Liver (tissue), 8 donors: ENCODE measurements at regions not wholly inside any gene's neighbourhood (a gene's known extent, or its start where the extent isn't known, plus 50 kb on each side); places are given as distances from the start of the nearest gene placed in this dataset.

Experiments used
- DNase-seq: peaks from one replicate; pipeline ENCODE4 v3.0.0-alpha.2; 2017; ENCODE audit warnings: low spot score
- H3K27ac ChIP-seq, 2 donors: one replicate each; pipeline ENCODE4 v1.7.0; 2013; ENCODE audit warnings: inconsistent platforms in 2 of 2, low read length in 2 of 2, control low read depth in 1 of 2, low read depth in 1 of 2, mild to moderate bottlenecking in 1 of 2
- H3K27me3 ChIP-seq, 4 donors: one replicate each; pipeline versions ENCODE4 v1.6.1 to v1.7.0; 2013; ENCODE audit warnings: low read length in 3 of 4, inconsistent platforms in 1 of 4, mild to moderate bottlenecking in 1 of 4, moderate library complexity in 1 of 4; ENCODE audit not compliant: control insufficient read depth in 4 of 4, insufficient read depth in 4 of 4
- H3K36me3 ChIP-seq, 4 donors: one replicate each; pipeline versions ENCODE4 v1.6.1 to v1.7.0; 2013; ENCODE audit warnings: low read length in 3 of 4, mild to moderate bottlenecking in 3 of 4, low read depth in 1 of 4, moderate library complexity in 1 of 4; ENCODE audit not compliant: control insufficient read depth in 4 of 4, insufficient read depth in 3 of 4
- H3K4me1 ChIP-seq, 4 donors: one replicate each; pipeline versions ENCODE4 v1.6.1 to v1.7.0; 2013; ENCODE audit warnings: low read length in 3 of 4, mild to moderate bottlenecking in 3 of 4, moderate library complexity in 1 of 4; ENCODE audit not compliant: control insufficient read depth in 4 of 4, insufficient read depth in 4 of 4
- H3K4me3 ChIP-seq, 3 donors: one replicate each; pipeline versions ENCODE4 v1.6.1 to v1.7.0; 2013; ENCODE audit warnings: low read length in 3 of 3, control low read depth in 1 of 3, low read depth in 1 of 3, mild to moderate bottlenecking in 1 of 3
- H3K9ac ChIP-seq, 2 donors: one replicate each; pipeline ENCODE4 v1.7.0; 2013; ENCODE audit warnings: low read length in 2 of 2, mild to moderate bottlenecking in 2 of 2, moderate library complexity in 2 of 2, control low read depth in 1 of 2, low read depth in 1 of 2
- H3K9me3 ChIP-seq, 4 donors: one replicate each; pipeline versions ENCODE4 v1.6.1 to v1.7.0; 2013; ENCODE audit warnings: low read length in 3 of 4; ENCODE audit not compliant: control insufficient read depth in 4 of 4
- EGR1 ChIP-seq, 2 donors: IDR thresholded peaks; 2 replicates each; pipeline ENCODE4 v1.6.1; 2016 to 2018; ENCODE audit warnings: antibody characterized with exemption in 2 of 2, low read depth in 2 of 2
- FOXA1 ChIP-seq: IDR thresholded peaks from 2 replicates; pipeline ENCODE4 v1.6.1; 2016; ENCODE audit warnings: antibody characterized with exemption
- FOXA2 ChIP-seq: IDR thresholded peaks from 2 replicates; pipeline ENCODE4 v1.6.1; 2016; ENCODE audit warnings: antibody characterized with exemption
- GABPA ChIP-seq, 2 donors: IDR thresholded peaks in 1 of 2; conservative IDR thresholded peaks in 1 of 2; 2 replicates each; pipeline ENCODE4 v1.6.1; 2016; ENCODE audit warnings: antibody characterized with exemption in 2 of 2, mild to moderate bottlenecking in 1 of 2, moderate library complexity in 1 of 2
- HNF4A ChIP-seq, 2 donors: conservative IDR thresholded peaks; 2 replicates each; pipeline ENCODE4 v1.6.1; 2016; ENCODE audit warnings: antibody characterized with exemption in 2 of 2, mild to moderate bottlenecking in 2 of 2
- HNF4G ChIP-seq: IDR thresholded peaks from 2 replicates; pipeline ENCODE4 v1.6.1; 2016; ENCODE audit warnings: antibody characterized with exemption
- JUND ChIP-seq, 2 donors: IDR thresholded peaks; 2 replicates each; pipeline ENCODE4 v1.6.1; 2016; ENCODE audit warnings: antibody characterized with exemption in 2 of 2
- NR2F2 ChIP-seq: IDR thresholded peaks from 2 replicates; pipeline ENCODE4 v1.6.1; 2016; ENCODE audit warnings: antibody characterized with exemption
- RAD21 ChIP-seq, 2 donors: IDR thresholded peaks; 2 replicates each; pipeline ENCODE4 v1.6.1; 2016; ENCODE audit warnings: antibody characterized with exemption in 2 of 2, mild to moderate bottlenecking in 2 of 2
- RXRA ChIP-seq, 2 donors: IDR thresholded peaks; 2 replicates each; pipeline ENCODE4 v1.6.1; 2017 to 2018; ENCODE audit warnings: antibody characterized with exemption in 2 of 2, mild to moderate bottlenecking in 1 of 2
- SP1 ChIP-seq: IDR thresholded peaks from 2 replicates; pipeline ENCODE4 v1.6.1; 2018; ENCODE audit warnings: antibody characterized with exemption, mild to moderate bottlenecking
- TAF1 ChIP-seq: conservative IDR thresholded peaks from 2 replicates; pipeline ENCODE4 v1.6.1; 2016; ENCODE audit warnings: antibody characterized with exemption, mild to moderate bottlenecking
- YY1 ChIP-seq: IDR thresholded peaks from 2 replicates; pipeline ENCODE4 v1.6.1; 2016; ENCODE audit warnings: antibody characterized with exemption, mild to moderate bottlenecking
- WGBS: extraction: QIAGEN DNeasy Blood & Tissue Kit; methylation state at CpG from one replicate; pipeline ENCODE4 v1.1.7; 2013; 5-methylcytosine and 5-hydroxymethylcytosine counted together
- TF ChIP-seq, protein P1 (sequence below): IDR thresholded peaks from 2 replicates; pipeline ENCODE4 v1.6.1; 2016; ENCODE audit warnings: antibody characterized with exemption, mild to moderate bottlenecking
- TF ChIP-seq, protein P2 (sequence below): fragments of 150-350 bp; IDR thresholded peaks from 2 replicates; pipeline ENCODE4 v1.5.1; 2017; ENCODE audit warnings: improper control_type of control experiment, low read depth, low read length; ENCODE audit not compliant: missing input control
- TF ChIP-seq, protein P3 (sequence below): IDR thresholded peaks from 2 replicates; pipeline ENCODE4 v1.6.1; 2016; ENCODE audit warnings: antibody characterized with exemption
- TF ChIP-seq, protein P4 (sequence below): IDR thresholded peaks from 2 replicates; pipeline ENCODE4 v1.6.1; 2016; ENCODE audit warnings: antibody characterized with exemption
- TF ChIP-seq, protein P5 (sequence below): IDR thresholded peaks from 2 replicates; pipeline ENCODE4 v1.6.1; 2016; ENCODE audit warnings: antibody characterized with exemption
- donor health status: healthy.
- donor health status: healthy.
- donor health status: healthy.
- donor health status: healthy.
- donor health status: healthy.

DNA sequence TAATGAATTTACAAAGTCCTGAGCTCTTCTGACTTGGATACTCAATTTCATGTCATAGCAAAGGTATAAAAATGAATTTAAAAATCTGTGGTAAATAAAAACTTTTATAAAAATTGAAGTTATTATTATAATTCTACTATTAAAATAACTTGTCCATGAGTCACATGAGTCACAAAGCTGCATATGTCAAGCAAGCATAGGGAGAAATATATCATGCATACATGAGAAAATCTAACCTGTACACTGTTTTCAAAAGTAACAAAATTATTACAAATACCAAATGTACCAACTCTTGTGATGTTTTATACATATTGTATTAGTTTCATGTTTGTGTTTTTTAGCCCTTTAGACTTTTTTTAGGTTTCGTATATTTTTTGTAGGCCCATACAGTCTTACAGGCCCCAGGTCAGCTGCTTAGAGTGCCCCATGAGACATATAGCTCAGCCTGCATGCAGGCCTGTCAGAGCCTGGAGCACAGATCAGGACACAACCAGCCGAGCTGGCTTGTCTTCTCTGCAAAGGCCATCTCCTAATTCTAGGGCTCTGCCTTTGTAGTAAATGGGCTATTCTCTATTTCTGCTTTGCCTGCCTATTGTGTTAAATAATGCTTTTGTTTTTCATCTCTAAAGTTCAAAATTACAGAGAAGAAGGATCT, 818.7 kb upstream of the TENM3 start:
- Histone ChIP-seq H3K27ac (no peak overlapping the region), H3K4me3 (no peak overlapping the region), H3K36me3 (no peaks in the 10 kb centered on the region), H3K4me1 (no peaks in the 10 kb centered on the region), H3K9ac (no peak overlapping the region), H3K9me3 (no peaks in the 10 kb centered on the region), H3K27me3 (no peaks in the 10 kb centered on the region)
- WGBS: 75% methylated on average over 2 of the region's 2 CpGs
- DNase-seq: no peak
- TF ChIP-seq, protein P1, sequence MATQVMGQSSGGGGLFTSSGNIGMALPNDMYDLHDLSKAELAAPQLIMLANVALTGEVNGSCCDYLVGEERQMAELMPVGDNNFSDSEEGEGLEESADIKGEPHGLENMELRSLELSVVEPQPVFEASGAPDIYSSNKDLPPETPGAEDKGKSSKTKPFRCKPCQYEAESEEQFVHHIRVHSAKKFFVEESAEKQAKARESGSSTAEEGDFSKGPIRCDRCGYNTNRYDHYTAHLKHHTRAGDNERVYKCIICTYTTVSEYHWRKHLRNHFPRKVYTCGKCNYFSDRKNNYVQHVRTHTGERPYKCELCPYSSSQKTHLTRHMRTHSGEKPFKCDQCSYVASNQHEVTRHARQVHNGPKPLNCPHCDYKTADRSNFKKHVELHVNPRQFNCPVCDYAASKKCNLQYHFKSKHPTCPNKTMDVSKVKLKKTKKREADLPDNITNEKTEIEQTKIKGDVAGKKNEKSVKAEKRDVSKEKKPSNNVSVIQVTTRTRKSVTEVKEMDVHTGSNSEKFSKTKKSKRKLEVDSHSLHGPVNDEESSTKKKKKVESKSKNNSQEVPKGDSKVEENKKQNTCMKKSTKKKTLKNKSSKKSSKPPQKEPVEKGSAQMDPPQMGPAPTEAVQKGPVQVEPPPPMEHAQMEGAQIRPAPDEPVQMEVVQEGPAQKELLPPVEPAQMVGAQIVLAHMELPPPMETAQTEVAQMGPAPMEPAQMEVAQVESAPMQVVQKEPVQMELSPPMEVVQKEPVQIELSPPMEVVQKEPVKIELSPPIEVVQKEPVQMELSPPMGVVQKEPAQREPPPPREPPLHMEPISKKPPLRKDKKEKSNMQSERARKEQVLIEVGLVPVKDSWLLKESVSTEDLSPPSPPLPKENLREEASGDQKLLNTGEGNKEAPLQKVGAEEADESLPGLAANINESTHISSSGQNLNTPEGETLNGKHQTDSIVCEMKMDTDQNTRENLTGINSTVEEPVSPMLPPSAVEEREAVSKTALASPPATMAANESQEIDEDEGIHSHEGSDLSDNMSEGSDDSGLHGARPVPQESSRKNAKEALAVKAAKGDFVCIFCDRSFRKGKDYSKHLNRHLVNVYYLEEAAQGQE: no peak
- TF ChIP-seq GABPA (IDR thresholded peaks at IDR 0.05 in 1 of 2, conservative IDR thresholded peaks at IDR 0.05 in 1 of 2) (no peak), JUND (IDR thresholded peaks at IDR 0.05) (no peak), YY1 (no peak), RXRA (IDR thresholded peaks at IDR 0.05) (no peak), FOXA2 (no peak), HNF4A (conservative IDR thresholded peaks at IDR 0.05) (no peak), SP1 (no peak)

DNA sequence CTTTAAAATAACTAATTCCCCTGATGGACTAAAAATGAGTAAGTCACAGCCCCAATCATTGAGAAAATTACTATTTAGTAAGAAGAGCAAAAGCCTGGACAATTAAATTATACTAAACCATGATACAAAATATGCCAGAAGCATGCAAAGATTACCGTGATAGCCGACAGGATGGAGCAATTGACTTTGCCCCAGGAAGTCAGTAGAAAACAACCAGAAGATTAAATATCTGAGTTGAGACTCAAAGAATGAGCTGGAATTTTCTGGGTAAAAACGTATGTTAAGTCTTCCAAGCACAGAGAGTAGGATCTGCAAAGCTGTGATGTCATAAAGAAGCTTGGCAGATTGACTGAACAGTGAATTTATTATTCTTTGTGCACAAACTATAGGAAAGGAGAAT, 816.1 kb upstream of the TENM3 start:
- H3K4me3 ChIP-seq: no peak overlapping the region
- no peak for DNase-seq
- TF ChIP-seq HNF4G (no peak), SP1 (no peak), JUND (IDR thresholded peaks at IDR 0.05) (no peak), FOXA2 (no peak), RXRA (IDR thresholded peaks at IDR 0.05) (no peak), YY1 (no peak), FOXA1 (no peak), GABPA (IDR thresholded peaks at IDR 0.05 in 1 of 2, conservative IDR thresholded peaks at IDR 0.05 in 1 of 2) (no peak), TAF1 (no peak), HNF4A (conservative IDR thresholded peaks at IDR 0.05) (no peak), RAD21 (IDR thresholded peaks at IDR 0.05) (no peak), EGR1 (IDR thresholded peaks at IDR 0.05; ENCODE audit: low read depth in 2 of 2) (no peak), NR2F2 (no peak)
- TF ChIP-seq, protein P2, sequence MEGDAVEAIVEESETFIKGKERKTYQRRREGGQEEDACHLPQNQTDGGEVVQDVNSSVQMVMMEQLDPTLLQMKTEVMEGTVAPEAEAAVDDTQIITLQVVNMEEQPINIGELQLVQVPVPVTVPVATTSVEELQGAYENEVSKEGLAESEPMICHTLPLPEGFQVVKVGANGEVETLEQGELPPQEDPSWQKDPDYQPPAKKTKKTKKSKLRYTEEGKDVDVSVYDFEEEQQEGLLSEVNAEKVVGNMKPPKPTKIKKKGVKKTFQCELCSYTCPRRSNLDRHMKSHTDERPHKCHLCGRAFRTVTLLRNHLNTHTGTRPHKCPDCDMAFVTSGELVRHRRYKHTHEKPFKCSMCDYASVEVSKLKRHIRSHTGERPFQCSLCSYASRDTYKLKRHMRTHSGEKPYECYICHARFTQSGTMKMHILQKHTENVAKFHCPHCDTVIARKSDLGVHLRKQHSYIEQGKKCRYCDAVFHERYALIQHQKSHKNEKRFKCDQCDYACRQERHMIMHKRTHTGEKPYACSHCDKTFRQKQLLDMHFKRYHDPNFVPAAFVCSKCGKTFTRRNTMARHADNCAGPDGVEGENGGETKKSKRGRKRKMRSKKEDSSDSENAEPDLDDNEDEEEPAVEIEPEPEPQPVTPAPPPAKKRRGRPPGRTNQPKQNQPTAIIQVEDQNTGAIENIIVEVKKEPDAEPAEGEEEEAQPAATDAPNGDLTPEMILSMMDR: no peak
- TF ChIP-seq, protein P3, sequence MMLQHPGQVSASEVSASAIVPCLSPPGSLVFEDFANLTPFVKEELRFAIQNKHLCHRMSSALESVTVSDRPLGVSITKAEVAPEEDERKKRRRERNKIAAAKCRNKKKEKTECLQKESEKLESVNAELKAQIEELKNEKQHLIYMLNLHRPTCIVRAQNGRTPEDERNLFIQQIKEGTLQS: no peak
- TF ChIP-seq, protein P4, sequence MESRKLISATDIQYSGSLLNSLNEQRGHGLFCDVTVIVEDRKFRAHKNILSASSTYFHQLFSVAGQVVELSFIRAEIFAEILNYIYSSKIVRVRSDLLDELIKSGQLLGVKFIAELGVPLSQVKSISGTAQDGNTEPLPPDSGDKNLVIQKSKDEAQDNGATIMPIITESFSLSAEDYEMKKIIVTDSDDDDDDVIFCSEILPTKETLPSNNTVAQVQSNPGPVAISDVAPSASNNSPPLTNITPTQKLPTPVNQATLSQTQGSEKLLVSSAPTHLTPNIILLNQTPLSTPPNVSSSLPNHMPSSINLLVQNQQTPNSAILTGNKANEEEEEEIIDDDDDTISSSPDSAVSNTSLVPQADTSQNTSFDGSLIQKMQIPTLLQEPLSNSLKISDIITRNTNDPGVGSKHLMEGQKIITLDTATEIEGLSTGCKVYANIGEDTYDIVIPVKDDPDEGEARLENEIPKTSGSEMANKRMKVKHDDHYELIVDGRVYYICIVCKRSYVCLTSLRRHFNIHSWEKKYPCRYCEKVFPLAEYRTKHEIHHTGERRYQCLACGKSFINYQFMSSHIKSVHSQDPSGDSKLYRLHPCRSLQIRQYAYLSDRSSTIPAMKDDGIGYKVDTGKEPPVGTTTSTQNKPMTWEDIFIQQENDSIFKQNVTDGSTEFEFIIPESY: no peak
- TF ChIP-seq, protein P1: no peak
- TF ChIP-seq, protein P5, sequence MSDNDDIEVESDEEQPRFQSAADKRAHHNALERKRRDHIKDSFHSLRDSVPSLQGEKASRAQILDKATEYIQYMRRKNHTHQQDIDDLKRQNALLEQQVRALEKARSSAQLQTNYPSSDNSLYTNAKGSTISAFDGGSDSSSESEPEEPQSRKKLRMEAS: no peak
- H3K27ac ChIP-seq: no peak overlapping the region
- no peaks in the 10 kb centered on the region for H3K4me1 ChIP-seq
- 60% methylated on average over 3 of the region's 3 CpGs for WGBS
- H3K9ac ChIP-seq: no peak overlapping the region
- no peaks in the 10 kb centered on the region for H3K36me3 ChIP-seq
- no peaks in the 10 kb centered on the region for H3K9me3 ChIP-seq
- H3K27me3 ChIP-seq: no peaks in the 10 kb centered on the region
